HUDEP-2 (cell line): ENCODE measurements at regions not wholly inside any gene's neighbourhood (a gene's known extent, or its start where the extent isn't known, plus 50 kb on each side); places are given as distances from the start of the nearest gene placed in this dataset.
"Not testable (repeated sequence)": the region's sequence is repeated elsewhere in the genome, so short reads cannot be mapped to it uniquely, and the experiment has no call there.

Experiments
- DNase-seq, 76 experiments: peaks; one replicate each; lab custom pipeline; 2025; ENCODE audit not compliant: unreplicated experiment in 76 of 76; lab: John Stamatoyannopoulos, UW

DNA sequence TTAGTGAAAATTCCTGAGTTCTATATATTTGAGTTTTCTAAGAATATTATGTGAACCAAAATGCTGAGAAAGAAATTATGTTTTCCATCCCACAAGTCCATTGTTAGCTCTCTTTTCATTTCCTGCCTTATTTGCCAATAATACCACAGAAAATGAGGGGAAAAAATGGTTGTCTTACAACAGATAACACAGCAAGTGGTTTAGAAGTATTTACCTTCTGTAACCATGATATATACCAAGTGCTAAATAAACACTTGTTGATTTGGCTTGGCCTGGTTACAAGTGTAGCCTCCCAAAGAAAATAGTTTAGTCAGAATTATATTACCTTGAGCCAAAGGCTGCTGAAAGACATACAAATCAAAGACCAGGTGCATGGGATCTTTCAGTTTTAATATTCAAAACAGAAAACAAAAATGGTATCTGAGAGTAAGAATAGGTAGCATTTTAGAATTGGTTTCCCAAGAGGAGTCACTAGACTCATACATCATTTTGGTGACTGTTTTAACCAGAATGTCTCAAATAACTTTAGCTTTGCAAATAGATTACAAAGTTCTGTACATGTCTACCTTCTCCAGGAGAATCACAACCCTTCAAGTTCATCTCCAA, 439.8 kb upstream of the DYNLRB2 start:
- DNase-seq: no peak

DNA sequence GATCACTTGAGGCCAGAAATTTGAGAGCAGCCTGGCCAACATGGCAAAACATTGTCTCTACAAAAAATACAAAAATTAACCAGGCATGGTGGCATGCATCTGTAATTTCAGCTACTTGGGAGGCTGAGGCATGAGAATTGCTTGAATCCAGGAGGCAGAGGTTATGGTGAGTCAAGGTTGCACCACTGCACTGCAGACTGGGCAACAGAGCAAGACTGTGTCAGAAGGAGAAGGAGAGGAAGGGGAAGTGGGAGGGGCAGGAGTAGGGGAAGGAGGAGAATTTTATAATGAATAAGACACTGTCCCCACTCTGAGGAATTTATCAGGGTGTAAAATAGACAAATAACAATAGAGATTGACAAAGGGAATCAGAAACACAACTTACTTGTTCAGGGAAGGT, 440.6 kb upstream of the DYNLRB2 start:
- no peak for DNase-seq

DNA sequence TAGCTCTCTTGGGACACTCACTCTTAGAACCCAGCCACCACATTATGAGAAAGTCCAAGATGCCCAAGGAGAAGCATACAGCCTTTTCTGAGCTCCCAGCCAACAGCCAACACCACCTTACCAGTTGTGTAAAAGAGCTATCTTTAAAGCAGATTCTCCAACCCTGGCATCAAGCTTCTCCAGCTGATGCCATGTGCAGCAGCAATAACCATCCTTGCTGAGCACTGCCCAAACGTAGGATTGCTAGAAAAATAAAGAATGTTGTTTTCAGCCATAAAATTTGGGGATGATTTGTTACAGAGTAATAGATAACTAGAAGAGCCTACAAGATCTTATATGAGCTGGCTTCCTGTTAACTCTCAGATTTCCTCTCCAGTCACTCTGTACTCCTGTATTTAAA, 443.7 kb upstream of the DYNLRB2 start:
- no peak for DNase-seq

DNA sequence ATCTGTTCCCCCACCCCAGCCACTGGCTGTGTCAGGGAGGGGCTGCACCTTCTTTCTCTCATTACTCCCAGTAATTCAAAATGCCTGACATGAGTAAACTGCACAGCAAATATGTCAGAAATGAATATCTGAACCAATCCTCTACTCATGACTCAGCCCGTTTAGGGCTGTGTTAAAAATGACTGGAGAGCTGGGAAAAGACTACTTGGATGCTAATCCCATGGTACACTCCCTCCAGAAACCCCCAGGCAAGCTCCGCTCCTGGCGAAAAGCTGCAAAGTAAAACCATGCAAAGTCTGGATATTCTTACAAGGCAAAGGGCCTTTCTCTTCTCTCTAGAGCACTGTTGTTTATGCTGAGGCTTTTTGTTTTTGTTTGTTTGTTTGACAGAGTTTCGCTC, 448.1 kb upstream of the DYNLRB2 start:
- no peak for DNase-seq

DNA sequence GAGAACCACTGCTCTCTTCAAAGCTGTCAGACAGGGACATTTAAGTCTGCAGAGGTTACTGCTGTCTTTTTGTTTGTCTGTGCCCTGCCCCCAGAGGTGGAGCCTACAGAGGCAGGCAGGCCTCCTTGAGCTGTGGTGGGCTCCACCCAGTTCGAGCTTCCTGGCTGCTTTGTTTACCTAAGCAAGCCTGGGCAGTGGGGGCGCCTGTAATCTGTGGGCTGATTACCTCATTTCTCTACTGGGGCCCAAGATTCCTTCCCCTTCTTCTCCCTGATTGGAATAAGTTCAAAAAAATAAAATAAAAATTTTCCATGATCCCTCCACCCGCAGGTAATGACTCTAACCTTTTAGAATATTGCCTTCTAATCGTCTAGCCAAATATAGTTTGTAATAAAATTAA, 449.3 kb upstream of the DYNLRB2 start:
- not testable (repeated sequence) for DNase-seq

DNA sequence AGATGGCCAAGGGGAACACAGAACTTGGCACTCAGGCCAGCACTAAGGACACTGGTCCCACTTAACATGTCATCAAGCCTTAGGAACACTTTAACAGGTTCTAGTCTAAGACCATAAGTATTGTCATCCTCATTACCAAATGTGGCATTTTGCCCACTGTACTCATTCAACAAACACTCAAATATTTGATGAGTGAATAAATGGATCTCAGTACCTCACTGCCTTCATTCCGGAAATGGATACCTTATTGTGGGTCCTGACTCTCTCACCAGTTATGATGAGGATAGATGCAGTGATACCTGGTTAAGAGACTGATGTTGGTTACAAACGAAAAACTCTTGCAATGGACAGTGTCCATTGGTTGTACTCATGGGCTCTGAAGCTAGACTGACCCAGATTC, 455.2 kb upstream of the DYNLRB2 start:
- no peak for DNase-seq

DNA sequence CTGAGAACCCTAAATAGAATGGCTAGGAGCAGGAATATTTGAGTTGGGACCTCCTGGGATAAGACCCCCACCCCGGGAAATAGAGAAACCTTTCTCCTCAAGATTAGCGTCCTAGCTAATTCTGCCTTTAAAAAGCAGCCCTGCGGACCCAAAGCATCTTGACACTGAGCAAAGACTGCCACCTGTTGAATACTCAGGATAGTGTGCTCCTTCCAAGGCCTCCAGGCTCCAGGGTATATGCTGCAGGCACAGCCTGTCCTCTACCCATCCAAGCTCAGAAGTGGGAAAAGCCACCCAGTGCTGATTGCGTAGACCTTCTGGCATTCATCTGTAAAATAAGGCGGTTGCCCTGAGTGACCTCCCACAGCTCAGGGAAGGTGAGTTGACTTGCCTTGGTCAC, 456.2 kb upstream of the DYNLRB2 start:
- DNase-seq: peak in 8 of 76 experiments; percentile 1 to 42 (median 4)

DNA sequence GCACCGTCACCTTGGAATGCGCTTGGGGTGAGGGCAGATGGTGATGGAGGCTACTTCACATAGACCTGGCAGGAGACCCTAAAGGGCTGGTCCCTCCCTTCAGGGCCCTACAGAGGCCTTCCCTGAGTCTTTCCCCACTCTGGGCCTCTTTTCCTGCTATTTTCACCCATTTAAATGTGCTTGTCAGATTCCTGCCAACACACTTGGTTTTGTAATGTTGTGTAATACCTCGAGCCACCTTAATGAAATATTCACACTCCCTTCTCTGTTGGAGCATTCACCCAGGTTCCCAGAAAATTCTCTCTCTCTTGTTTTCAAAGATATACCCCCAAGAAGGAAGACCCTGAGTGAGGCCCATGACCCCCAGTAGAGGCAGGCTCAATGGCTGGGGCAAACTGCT, 456.6 kb upstream of the DYNLRB2 start:
- DNase-seq: no peak

DNA sequence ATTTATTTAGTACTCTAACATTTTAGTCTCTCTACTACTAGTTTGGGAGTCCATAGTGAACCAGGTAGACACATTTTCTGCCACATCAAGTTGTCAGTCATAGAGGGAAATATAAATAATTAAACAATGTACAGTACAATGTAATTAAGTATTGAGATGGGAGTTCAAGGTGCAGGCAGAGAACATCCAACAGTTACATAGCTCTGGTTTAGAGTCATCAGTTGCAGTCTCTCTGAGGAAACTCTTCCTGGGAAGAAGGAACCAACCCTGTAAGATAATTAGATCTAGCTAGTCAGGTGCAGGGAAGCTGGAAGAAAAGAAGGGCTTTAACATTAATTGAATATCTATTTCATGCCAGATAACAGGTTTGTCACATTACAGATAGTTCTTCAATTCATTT, 457.9 kb upstream of the DYNLRB2 start:
- no peak for DNase-seq

DNA sequence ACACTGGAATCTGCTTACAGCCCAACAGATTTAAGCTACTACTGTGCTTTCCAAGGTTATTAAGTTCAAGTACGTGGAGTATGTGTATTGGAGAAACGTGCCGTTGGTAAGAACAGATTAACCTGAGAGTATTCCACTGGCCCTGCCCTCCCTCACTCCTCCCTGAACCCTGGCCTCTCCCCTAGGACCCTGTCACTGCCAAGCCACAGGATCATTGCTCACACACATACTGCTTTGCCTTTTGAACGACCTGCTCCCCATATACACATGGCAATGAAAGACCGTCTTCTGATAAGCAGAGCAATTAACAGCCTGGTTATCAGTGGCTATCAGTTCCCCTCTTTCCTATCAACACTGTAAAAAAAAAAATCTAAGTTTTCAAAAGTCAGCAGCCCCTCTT, 458.9 kb upstream of the DYNLRB2 start:
- DNase-seq: no peak

DNA sequence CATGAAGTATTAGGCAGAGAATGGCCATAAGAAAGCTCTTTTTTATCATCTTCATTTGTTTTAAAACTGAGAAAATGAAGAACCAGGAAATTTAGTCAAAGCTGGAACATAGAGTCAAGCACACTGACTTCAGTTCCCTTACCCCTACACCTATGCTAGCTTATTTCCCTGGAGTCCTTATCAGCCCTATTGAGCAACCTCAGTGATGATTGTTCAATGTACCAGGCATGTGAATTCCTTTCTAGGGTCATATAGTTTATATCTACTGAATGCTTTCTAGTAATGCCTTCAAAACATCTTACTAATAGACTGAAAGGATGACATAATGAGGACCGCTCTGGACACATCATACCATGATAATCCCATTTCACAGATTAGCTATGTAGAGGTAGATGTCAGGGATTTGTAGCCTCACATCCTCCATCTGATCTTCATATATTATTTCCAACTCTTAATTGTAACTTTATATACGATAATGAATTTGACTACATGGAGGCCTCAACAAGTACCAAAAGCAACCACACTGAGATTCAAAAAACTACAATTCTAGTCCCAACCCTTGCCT, 460.4 kb upstream of the DYNLRB2 start:
- DNase-seq: no peak

DNA sequence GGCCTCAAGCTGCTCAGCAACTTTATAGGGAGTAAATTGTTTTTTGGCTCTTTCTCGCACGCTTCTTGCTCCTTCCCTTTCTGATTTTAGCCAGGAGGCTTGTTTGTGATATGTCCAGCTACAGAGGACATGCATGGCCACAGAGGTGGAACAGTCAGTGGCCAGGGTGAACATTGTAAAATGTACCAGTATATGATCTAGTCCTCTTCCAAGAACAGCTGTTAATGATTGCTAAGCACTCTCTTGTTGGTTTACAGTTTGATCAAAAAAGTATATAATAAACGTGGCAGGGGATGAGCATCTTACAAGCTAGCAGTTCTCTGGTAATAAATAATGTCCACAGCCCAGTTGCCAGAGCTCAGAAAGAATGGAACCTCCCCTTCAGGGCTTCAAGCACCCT, 461.7 kb upstream of the DYNLRB2 start:
- DNase-seq: no peak

DNA sequence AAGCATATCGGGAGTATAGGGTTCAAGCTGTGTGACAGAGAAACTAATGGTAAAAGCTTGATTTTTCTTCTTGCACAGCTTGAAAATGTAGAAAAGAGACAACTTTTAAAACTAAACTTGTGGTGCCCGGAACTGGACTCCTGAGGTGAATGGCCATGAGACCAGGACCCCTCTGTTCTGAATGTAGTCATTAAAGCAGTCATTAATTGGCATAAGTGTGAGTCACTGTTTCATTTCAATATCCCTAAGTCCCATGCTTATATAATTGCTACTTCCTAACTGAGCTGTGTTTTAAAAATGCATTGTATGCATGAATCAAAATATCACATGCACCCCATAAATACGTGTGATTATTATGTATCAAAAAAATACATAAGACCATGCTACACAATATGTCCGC, 463.1 kb upstream of the DYNLRB2 start:
- DNase-seq: no peak

DNA sequence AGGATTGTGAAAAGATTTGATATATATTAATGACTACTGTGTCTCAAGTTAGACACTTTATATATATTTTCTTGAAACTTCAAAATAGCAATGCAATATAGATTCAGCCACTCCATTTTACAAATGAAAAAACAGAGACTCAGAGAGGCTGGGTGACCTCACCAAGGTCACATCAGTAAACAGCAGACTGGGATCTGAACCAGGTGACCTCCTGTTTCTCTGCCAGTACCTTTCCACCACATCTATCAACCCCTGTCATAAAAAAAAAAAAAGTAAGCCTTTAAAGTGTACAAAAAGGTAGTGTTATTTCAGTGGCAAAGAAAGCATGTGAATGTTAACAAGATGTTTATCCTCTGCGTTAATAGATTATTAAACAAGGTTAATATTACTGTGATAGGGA, 466.5 kb upstream of the DYNLRB2 start:
- DNase-seq: no peak

DNA sequence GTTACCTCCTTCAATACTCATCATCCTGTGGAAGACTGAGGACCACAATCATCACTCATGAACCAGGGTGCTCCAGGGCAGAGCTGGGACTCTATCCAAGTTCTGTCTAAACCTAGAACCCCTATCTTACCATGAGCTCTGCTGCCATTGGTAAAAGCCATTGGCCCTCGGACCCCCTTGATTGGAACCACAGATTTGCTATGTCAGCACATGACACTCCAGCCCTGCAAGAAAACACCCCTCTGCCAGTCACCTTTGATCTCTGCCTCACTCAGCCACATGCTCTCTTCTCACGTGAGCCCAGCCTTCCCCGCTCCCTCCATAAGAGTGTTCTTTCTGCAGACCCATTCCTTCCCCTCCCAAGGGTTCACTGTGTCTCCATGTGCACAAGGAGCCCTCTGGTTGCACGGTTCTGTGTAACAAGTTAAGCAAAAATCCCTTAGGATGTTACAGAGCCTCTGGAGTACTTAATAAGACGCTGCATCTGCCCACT, 468.8 kb upstream of the DYNLRB2 start:
- DNase-seq: no peak

DNA sequence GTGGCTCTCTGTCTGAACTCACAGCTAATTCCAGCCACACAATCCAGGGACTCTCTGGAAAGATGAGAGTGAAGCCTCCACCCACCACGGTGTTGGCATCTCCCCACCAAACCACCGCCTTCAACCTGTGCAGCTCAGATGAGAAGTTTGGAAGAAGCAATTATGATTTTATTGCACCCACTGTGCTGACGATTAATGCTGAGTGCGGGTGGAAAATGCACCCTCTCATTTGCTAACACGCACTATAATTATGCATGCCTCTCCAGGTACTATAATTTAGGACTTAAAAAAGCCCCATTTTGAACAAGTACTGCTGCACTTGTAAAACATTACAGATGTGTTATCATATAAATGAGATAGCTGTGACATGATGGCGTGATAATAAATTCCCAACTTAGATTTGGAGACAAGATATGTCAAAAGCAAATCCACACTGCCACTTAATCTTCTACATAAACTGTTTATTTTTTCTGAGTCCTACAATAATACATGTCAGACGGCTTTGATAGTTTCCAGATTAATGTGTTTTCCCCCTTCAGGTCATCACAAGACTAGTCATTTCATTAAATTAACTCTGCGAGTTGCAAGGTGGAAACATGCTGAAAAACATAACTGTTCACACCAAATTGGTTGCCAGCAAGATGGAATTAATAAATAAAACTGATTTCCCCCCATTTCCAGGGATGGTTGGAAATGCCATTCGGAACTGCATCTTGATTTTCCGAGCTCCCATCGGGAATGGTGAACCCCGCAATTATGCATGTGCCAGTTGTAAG, 466.5 kb upstream of the MAF start:
- DNase-seq: no peak

DNA sequence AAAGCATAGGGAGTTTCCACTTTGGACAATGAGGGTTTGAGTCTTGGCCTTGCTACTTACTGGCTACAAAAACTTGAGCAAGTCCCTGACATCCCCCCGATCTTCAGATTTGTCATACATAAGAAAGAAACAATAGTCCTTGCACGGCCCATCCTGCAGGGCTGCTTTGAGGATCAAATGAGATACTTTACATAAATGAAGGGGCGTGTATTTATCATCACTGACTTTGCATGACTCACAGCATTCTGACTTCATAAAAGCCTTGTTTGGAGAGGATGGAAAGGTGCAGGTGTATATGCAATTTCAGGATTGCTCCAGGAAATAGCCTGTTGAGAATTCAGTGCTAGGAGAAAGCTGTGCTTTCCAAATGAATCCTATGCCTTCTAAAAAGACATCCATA, 465.0 kb upstream of the MAF start:
- DNase-seq: no peak

DNA sequence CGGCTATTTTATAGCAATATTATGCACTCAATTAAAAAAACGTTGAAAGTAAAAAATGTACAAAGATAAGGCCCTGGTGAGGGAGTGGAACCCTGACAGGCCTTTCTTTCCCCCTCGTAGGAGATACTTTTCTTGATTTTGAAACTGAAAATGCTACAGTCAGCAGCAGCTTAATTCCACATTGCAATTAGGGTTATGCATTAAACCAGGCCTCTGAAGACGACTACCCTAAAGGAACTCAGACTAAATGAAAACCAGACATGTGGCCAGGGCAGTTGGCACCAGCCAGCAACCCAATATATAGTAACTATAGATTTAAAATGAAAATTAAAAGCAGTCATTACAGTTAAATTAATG, 463.2 kb upstream of the MAF start:
- DNase-seq: no peak

DNA sequence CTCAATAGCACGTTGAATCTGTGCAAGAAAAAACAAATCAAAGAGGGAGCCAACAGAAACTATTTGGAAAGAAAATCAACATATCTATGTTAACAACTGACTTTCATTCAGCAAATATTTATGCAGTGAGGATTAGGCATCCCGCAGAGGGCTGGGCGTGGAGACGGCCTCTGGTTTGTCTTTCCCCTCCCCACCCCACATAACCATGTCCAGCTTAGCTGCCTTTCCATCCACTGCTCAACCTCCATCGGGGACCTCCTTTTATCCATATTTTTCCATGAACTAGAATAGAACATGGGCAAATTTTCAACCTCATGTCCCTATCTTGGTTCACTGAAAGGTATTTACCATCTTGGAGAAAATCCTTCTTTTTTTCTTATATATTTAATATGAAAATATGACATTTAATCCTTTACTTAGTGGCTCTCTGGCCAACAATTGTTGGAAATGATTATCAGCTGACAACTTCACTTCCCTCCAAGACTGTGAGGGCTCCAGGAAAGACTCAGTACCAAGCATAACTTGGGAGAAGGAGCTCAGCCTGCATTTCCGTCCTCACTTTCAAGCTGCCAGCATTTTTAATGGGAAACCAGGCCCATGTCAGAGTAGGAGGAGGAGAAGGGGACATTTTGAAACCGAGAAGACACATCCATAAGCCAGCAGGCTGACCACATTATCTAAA, 462.6 kb upstream of the MAF start:
- no peak for DNase-seq

DNA sequence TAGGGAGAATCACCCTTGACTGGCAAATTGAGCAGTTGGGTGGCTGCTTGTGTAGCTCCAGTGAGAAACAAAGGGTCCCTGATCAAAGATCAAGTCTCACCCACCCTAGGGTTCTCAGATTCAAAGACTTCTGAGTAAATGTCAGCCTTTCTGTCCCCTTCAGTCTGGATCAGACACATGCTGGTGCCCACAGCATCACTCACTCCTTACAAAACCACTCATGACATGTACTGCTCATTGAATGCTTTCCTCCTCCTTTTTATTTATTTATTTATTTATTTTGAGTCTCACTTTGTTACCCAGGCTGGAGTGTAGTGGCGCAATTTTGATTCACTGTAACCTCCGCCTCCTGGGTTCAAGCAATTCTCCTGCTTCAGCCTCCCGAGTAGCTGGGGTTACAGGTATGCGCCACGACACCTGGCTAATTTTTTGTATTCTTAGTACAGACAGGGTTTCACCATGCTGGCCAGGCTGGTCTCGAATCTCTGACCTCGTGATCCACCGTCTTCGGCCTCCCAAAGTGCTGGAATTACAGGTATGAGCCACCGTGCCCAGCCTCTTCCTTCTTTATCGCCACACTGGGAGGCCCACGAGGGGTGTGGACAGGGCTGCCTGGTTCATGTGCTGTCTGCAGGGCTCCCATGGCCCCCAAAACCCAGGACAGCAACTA, 462.0 kb upstream of the MAF start:
- no peak for DNase-seq

DNA sequence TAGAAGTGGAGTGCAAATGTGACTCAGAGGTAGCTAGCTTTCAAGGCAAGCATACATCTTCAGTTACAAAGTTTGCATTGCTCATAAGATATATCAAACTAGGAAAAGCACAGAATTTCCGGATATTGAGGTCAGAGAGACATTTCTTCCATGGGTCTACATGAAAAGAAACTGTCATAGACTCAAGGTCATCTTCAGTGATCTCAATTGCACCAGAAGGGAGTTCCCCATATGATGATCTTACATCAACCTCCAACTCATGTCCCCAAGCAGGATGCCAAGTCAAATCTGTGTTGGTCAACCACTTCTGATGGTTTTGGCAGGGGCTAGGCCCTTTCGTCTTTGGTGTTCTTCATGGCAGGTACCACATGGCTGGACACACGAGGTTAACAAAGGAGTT, 459.9 kb upstream of the MAF start:
- DNase-seq: no peak
